Type B pancreatic cell (in vitro differentiated cells): ENCODE measurements at regions not wholly inside any gene's neighbourhood (a gene's known extent, or its start where the extent isn't known, plus 50 kb on each side); places are given as distances from the start of the nearest gene placed in this dataset.

Experiments
- DNase-seq: peaks from one replicate; pipeline ENCODE4 v3.0.0; 2021; ENCODE audit warnings: mixed read lengths; ENCODE audit not compliant: unreplicated experiment; ENCODE audit errors: extremely low spot score
- H3K27ac Mint-ChIP-seq: 2 replicates; pipeline ENCODE4 v1.8.0; 2021; ENCODE audit warnings: mild to moderate bottlenecking, mixed read lengths
- H3K27me3 Mint-ChIP-seq: 2 replicates; pipeline ENCODE4 v1.8.0; 2021; ENCODE audit warnings: mixed read lengths
- H3K36me3 Mint-ChIP-seq: 2 replicates; pipeline ENCODE4 v1.8.0; 2021; ENCODE audit warnings: mixed read lengths
- H3K4me1 Mint-ChIP-seq: one replicate; pipeline ENCODE4 v1.8.0; 2021; ENCODE audit warnings: mixed read lengths; ENCODE audit not compliant: unreplicated experiment
- H3K4me3 Mint-ChIP-seq: 2 replicates; pipeline ENCODE4 v1.8.0; 2021; ENCODE audit warnings: mild to moderate bottlenecking, mixed read lengths
- H3K9me3 Mint-ChIP-seq: 2 replicates; pipeline ENCODE4 v1.8.0; 2021; ENCODE audit warnings: mixed read lengths
- TF ChIP-seq, protein P1 (sequence below): fragments of 200-600 bp; sonication (generic); conservative IDR thresholded peaks from 2 replicates; pipeline ENCODE4 v1.5.0; 2021; ENCODE audit warnings: antibody characterized with exemption, mild to moderate bottlenecking

- H3K27me3 Mint-ChIP-seq = no peaks in the 10 kb centered on the region
These were observed 88.8 kb downstream of the ATXN7L3B start for GRCh38 chr12:74626397-74626796.

DNA sequence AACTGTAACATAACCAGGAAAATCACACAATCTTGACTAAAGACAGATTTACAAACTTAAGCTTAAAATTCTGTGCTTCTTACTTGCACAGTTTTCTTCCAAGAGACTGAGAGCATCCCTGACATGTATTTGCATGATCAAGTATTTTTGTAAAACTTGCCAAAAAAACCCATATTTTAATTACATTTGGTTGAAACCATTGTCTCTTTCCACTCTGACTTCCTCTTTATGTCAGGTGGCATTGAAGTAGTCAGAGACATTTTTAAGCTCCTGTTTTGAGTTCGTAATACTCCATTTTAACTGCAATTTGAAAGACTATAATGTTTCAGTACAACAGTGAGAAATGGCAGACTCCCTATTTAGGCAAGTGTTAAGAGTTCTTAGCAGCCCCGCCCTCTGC, 103.6 kb downstream of the ATXN7L3B start:
- H3K9me3 Mint-ChIP-seq = no peaks in the 10 kb centered on the region
- no peak overlapping the region for H3K27ac Mint-ChIP-seq
- TF ChIP-seq, protein P1, sequence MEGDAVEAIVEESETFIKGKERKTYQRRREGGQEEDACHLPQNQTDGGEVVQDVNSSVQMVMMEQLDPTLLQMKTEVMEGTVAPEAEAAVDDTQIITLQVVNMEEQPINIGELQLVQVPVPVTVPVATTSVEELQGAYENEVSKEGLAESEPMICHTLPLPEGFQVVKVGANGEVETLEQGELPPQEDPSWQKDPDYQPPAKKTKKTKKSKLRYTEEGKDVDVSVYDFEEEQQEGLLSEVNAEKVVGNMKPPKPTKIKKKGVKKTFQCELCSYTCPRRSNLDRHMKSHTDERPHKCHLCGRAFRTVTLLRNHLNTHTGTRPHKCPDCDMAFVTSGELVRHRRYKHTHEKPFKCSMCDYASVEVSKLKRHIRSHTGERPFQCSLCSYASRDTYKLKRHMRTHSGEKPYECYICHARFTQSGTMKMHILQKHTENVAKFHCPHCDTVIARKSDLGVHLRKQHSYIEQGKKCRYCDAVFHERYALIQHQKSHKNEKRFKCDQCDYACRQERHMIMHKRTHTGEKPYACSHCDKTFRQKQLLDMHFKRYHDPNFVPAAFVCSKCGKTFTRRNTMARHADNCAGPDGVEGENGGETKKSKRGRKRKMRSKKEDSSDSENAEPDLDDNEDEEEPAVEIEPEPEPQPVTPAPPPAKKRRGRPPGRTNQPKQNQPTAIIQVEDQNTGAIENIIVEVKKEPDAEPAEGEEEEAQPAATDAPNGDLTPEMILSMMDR = no peak
- no peaks in the 10 kb centered on the region for H3K36me3 Mint-ChIP-seq
- H3K27me3 Mint-ChIP-seq = no peaks in the 10 kb centered on the region
- H3K4me3 Mint-ChIP-seq = no peak overlapping the region
- no peak for DNase-seq
- H3K4me1 Mint-ChIP-seq = no peaks in the 10 kb centered on the region

More at GRCh38 chr12:74626397-74626796, 88.8 kb downstream of the ATXN7L3B start:
- TF ChIP-seq, protein P1 = no peak
- Mint-ChIP-seq H3K36me3 (no peaks in the 10 kb centered on the region), H3K4me1 (no peaks in the 10 kb centered on the region), H3K27ac (no peak overlapping the region), H3K9me3 (no peaks in the 10 kb centered on the region), H3K4me3 (no peak overlapping the region)
- no peak for DNase-seq

- Mint-ChIP-seq H3K9me3 (no peaks in the 10 kb centered on the region), H3K4me3 (no peak overlapping the region), H3K27me3 (no peaks in the 10 kb centered on the region), H3K4me1 (no peaks in the 10 kb centered on the region), H3K36me3 (no peaks in the 10 kb centered on the region), H3K27ac (no peak overlapping the region)
- TF ChIP-seq, protein P1 = no peak
- DNase-seq = no peak
These were observed 104.1 kb downstream of the ATXN7L3B start for GRCh38 chr12:74641694-74642093.

- Mint-ChIP-seq H3K27me3 (no peaks in the 10 kb centered on the region), H3K36me3 (no peaks in the 10 kb centered on the region), H3K9me3 (no peaks in the 10 kb centered on the region), H3K27ac (no peak overlapping the region), H3K4me1 (no peaks in the 10 kb centered on the region), H3K4me3 (no peak overlapping the region)
- no peak for DNase-seq
- TF ChIP-seq, protein P1 = no peak
These were observed 107.0 kb downstream of the ATXN7L3B start for GRCh38 chr12:74644681-74645080.

GRCh38 chr12:74646831-74647230, 109.2 kb downstream of the ATXN7L3B start:
- DNase-seq = no peak
- Mint-ChIP-seq H3K36me3 (no peaks in the 10 kb centered on the region), H3K27me3 (no peaks in the 10 kb centered on the region), H3K4me3 (no peak overlapping the region), H3K27ac (no peak overlapping the region), H3K9me3 (no peaks in the 10 kb centered on the region), H3K4me1 (no peaks in the 10 kb centered on the region)
- TF ChIP-seq, protein P1 = peak; percentile 55

DNA sequence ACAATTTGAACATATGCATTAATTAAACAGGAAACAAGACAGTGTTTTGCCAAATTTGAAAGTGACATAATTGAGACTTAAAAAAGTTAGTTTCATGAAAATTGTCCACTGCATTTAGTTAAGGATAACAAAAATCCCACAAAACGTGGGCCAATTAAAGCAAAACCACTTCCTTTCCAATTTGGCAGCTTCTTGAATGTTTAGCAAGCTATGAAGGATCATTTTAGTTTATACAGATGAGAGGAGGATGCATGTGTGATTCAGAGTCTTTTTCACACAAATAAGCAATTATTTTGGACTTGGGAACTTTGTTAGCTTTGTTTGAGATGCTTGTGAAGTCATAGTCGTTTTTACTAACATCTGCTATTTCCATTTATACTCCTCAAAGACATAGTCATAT, 109.6 kb downstream of the ATXN7L3B start:
- no peak overlapping the region for H3K4me3 Mint-ChIP-seq
- H3K27ac Mint-ChIP-seq = no peak overlapping the region
- H3K36me3 Mint-ChIP-seq = no peaks in the 10 kb centered on the region
- TF ChIP-seq, protein P1 = peak; percentile 3
- H3K9me3 Mint-ChIP-seq = no peaks in the 10 kb centered on the region
- no peaks in the 10 kb centered on the region for H3K4me1 Mint-ChIP-seq
- DNase-seq = no peak
- H3K27me3 Mint-ChIP-seq = no peaks in the 10 kb centered on the region
